Stimulated activated naive CD8-positive, alpha-beta T cell treated with anti-CD3 and anti-CD28 coated beads, Interleukin-15, amount 100 ng/mL, for 72 hours (primary cell): ENCODE measurements at regions not wholly inside any gene's neighbourhood (a gene's known extent, or its start where the extent isn't known, plus 50 kb on each side); places are given as distances from the start of the nearest gene placed in this dataset.
"Not testable (repeated sequence)": the region's sequence is repeated elsewhere in the genome, so short reads cannot be mapped to it uniquely, and the experiment has no call there.

ENCODE experiments used
- ATAC-seq: fragments of 150-1000 bp; cut with Tn5 transposase; 2 replicates; pipeline ENCODE4 v1.10.0; 2021; ENCODE audit warnings: mild to moderate bottlenecking, moderate library complexity
- DNase-seq, 2 donors: peaks; one replicate each; pipeline ENCODE4 v3.0.0; 2021 to 2022
- H3K27ac Mint-ChIP-seq, 2 donors: one replicate each; pipeline ENCODE4 v1.8.0; 2022; ENCODE audit warnings: mild to moderate bottlenecking in 2 of 2, mixed read lengths in 2 of 2, moderate library complexity in 2 of 2
- H3K27me3 Mint-ChIP-seq: one replicate; pipeline ENCODE4 v1.8.0; 2022; ENCODE audit warnings: mixed read lengths
- H3K4me1 Mint-ChIP-seq: one replicate; pipeline ENCODE4 v1.8.0; 2022; ENCODE audit warnings: mild to moderate bottlenecking, mixed read lengths
- H3K4me3 Mint-ChIP-seq, 2 donors: one replicate each; pipeline ENCODE4 v1.8.0; 2022; ENCODE audit warnings: mild to moderate bottlenecking in 2 of 2, mixed read lengths in 2 of 2, moderate library complexity in 1 of 2
- H3K9me3 Mint-ChIP-seq, 2 donors: one replicate each; pipeline ENCODE4 v1.8.0; 2022; ENCODE audit warnings: mixed read lengths in 2 of 2

DNA sequence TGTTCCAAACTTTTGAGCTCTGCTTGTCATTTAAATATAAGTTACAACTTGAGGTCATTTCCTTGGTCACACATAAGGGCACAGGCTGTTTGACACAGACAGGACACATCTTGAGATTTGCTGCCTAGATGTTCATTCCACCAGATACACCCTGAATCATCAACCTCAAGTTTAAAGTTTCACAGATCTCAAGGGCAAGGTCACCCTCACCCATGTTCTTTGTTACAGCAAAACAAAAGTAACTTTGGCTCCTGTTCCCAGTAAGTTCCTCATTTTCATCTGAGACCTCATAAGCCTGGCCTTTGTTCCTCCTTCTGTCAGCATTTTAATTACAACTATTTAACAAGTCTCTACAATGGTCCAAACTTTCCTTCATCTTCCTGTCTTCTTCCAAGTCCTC is 106.7 kb upstream of the CTSV start:
- peak overlapping the region in 1 of 2 donors; percentile 83 for H3K27ac Mint-ChIP-seq
- H3K4me3 Mint-ChIP-seq, H3K27me3 Mint-ChIP-seq, ATAC-seq, H3K9me3 Mint-ChIP-seq, H3K4me1 Mint-ChIP-seq, DNase-seq: not testable (repeated sequence)

DNA sequence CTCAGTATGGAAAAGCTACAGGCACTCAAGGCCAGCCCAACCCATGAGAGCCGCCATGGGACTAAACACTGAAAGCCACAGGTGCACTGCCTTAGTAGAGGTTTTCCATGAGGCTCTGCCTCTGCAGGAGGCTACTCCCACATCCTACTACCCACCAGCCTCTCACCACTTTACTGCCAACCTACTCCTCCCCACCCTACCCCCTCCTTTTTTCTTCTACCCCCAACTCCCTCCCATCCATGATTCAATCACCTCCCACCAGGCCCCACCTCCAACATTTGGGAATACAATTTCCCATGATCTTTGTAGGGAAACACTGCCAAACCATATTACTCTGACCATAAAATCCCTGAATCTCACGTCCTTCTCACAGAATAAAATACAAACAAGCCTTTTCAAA is 101.6 kb upstream of the CTSV start:
- H3K4me1 Mint-ChIP-seq = no peaks in the 10 kb centered on the region
- H3K27me3 Mint-ChIP-seq = no peaks in the 10 kb centered on the region
- DNase-seq = no peak
- no peaks in the 10 kb centered on the region for H3K9me3 Mint-ChIP-seq
- no peak overlapping the region for H3K27ac Mint-ChIP-seq
- no peak for ATAC-seq
- no peak overlapping the region for H3K4me3 Mint-ChIP-seq

- Mint-ChIP-seq H3K27me3 (no peaks in the 10 kb centered on the region), H3K27ac (no peak overlapping the region), H3K4me3 (no peak overlapping the region)
Observed at GRCh38 chr9:97136421-97136820, 97.5 kb upstream of the CTSV start.

DNA sequence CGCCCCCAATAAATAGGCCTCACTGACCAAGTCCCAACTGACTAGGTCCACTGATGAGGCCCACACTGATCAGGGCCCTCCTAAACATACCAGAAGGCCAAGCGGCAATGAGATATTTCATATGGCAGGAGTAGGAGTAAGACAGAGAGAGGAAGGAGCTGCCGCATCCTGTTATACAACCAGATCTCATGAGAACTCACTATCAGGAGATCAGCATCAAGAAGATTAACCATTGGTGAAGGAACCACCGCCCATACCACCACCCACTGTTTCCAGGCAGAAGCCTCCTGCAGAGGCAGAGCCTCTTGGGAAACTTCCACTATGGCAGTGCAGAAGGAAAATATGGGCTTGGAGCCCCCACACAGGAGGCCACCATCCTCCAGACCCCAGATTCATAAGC is 95.0 kb upstream of the CTSV start:
- not testable (repeated sequence) for DNase-seq, H3K4me3 Mint-ChIP-seq, H3K27ac Mint-ChIP-seq, ATAC-seq, H3K27me3 Mint-ChIP-seq, H3K9me3 Mint-ChIP-seq, H3K4me1 Mint-ChIP-seq

More at GRCh38 chr9:97136421-97136820, 97.5 kb upstream of the CTSV start:
- no peaks in the 10 kb centered on the region for H3K9me3 Mint-ChIP-seq
- DNase-seq (no peak), ATAC-seq (no peak)
- H3K4me1 Mint-ChIP-seq = no peaks in the 10 kb centered on the region

- H3K4me1 Mint-ChIP-seq = no peaks in the 10 kb centered on the region
- DNase-seq (no peak), ATAC-seq (no peak)
- no peaks in the 10 kb centered on the region for H3K9me3 Mint-ChIP-seq
- H3K4me3 Mint-ChIP-seq = no peak overlapping the region
- H3K27ac Mint-ChIP-seq = no peak overlapping the region
- no peaks in the 10 kb centered on the region for H3K27me3 Mint-ChIP-seq
Observed at GRCh38 chr9:97132865-97133264, 93.9 kb upstream of the CTSV start.

- not testable (repeated sequence) for H3K27me3 Mint-ChIP-seq, H3K9me3 Mint-ChIP-seq, ATAC-seq
Observed at GRCh38 chr9:97130864-97131263, 91.9 kb upstream of the CTSV start.

GRCh38 chr9:97130387-97130786 is 91.4 kb upstream of the CTSV start:
- not testable (repeated sequence) for DNase-seq, H3K27ac Mint-ChIP-seq, H3K4me3 Mint-ChIP-seq, H3K9me3 Mint-ChIP-seq, H3K27me3 Mint-ChIP-seq, H3K4me1 Mint-ChIP-seq
- ATAC-seq = peak; percentile 66

More at GRCh38 chr9:97130864-97131263, 91.9 kb upstream of the CTSV start:
- H3K4me1 Mint-ChIP-seq, DNase-seq, H3K27ac Mint-ChIP-seq, H3K4me3 Mint-ChIP-seq: not testable (repeated sequence)

GRCh38 chr9:97128919-97129318 is 90.0 kb upstream of the CTSV start:
- H3K4me1 Mint-ChIP-seq = no peaks in the 10 kb centered on the region
- H3K4me3 Mint-ChIP-seq = no peak overlapping the region
- ATAC-seq (no peak), DNase-seq (no peak)
- no peaks in the 10 kb centered on the region for H3K27me3 Mint-ChIP-seq
- H3K27ac Mint-ChIP-seq = no peak overlapping the region
- no peaks in the 10 kb centered on the region for H3K9me3 Mint-ChIP-seq

DNA sequence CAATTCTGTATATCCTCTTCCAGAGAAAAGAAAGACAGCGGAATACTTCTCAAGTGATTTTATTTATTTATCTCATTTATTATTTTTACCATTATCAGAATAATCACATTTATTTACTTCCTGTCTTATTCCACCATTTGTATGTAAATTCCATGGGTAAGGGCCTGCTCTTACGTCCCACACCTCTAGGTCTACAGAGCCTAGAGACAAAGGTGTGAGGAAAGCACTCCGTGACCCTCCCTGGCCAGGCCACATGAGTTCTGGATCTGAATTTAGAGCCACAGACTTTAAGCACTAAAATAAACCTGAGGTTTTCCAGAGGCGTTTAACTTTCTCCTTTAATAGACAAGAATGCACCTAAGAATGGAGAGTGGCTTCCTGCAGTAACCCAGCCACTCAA is 85.3 kb upstream of the CTSV start:
- no peak for DNase-seq
- no peak overlapping the region for H3K4me3 Mint-ChIP-seq
- no peak for ATAC-seq
- H3K27ac Mint-ChIP-seq = no peak overlapping the region
- H3K27me3 Mint-ChIP-seq = no peaks in the 10 kb centered on the region
- no peaks in the 10 kb centered on the region for H3K4me1 Mint-ChIP-seq
- peaks cover 7 to 13% of the 10 kb centered on the region in 2 donors for H3K9me3 Mint-ChIP-seq

GRCh38 chr9:97110696-97111095 is 71.8 kb upstream of the CTSV start:
- Mint-ChIP-seq H3K9me3 (no peaks in the 10 kb centered on the region), H3K4me3 (no peak overlapping the region), H3K27ac (no peak overlapping the region), H3K4me1 (peaks cover 6% of the 10 kb centered on the region), H3K27me3 (peaks cover 19% of the 10 kb centered on the region)
- no peak for ATAC-seq
- DNase-seq = no peak

GRCh38 chr9:97109194-97109811 is 70.4 kb upstream of the CTSV start:
- no peak overlapping the region for H3K4me3 Mint-ChIP-seq
- H3K4me1 Mint-ChIP-seq = peaks cover 6% of the 10 kb centered on the region
- ATAC-seq (peak; percentile 79), DNase-seq (peak; percentile 15 to 52)
- H3K27ac Mint-ChIP-seq = no peak overlapping the region
- H3K9me3 Mint-ChIP-seq = no peaks in the 10 kb centered on the region
- peaks cover 19% of the 10 kb centered on the region for H3K27me3 Mint-ChIP-seq

DNA sequence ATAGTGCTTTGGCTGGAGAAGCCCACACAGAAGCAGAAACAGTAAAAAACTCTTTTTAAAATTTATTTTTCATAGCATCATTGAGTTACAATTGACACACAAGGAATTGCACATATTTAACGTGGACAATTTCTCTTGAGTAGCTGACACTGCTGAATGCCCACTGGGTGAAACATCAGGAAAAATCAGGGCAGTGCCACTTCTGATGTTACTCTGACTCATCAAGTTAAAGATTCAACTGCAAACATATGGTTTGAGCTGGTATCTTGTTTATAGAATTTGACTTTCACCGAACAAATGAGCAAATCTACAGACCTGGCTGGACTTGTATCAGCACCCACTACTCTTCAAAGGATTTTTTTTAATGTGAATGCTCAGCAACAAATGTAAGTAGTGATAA is 66.3 kb upstream of the CTSV start:
- not testable (repeated sequence) for ATAC-seq, DNase-seq, H3K4me1 Mint-ChIP-seq, H3K4me3 Mint-ChIP-seq, H3K27me3 Mint-ChIP-seq, H3K9me3 Mint-ChIP-seq, H3K27ac Mint-ChIP-seq

GRCh38 chr9:97103613-97104383 is 64.9 kb upstream of the CTSV start:
- H3K9me3 Mint-ChIP-seq, H3K4me1 Mint-ChIP-seq, DNase-seq, H3K4me3 Mint-ChIP-seq, H3K27me3 Mint-ChIP-seq, ATAC-seq, H3K27ac Mint-ChIP-seq: not testable (repeated sequence)

GRCh38 chr9:97099540-97099939 is 60.6 kb upstream of the CTSV start:
- H3K27ac Mint-ChIP-seq, ATAC-seq, H3K9me3 Mint-ChIP-seq, H3K4me3 Mint-ChIP-seq, DNase-seq, H3K4me1 Mint-ChIP-seq, H3K27me3 Mint-ChIP-seq: not testable (repeated sequence)

DNA sequence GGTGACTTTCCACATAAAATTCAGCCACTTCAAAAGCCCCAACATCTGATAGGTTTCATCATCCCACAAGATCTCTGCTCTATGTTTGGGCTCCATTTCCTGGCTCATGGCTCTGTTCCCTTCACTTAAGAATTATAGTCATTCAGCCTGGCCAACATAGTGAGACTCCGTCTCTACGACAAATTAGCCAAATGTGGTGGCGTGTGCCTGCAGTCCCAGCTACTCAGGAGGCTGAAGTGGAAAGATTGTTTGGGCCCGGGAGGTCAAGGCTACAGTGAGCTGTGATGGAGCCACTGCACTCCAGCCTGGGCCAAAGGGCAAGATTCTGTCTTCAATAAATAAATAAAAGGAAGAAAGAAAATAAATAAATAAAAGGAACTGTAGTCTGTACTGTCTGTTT is 57.9 kb upstream of the CTSV start:
- no peaks in the 10 kb centered on the region for H3K9me3 Mint-ChIP-seq
- DNase-seq = no peak
- H3K27ac Mint-ChIP-seq = no peak overlapping the region
- no peak overlapping the region for H3K4me3 Mint-ChIP-seq
- H3K27me3 Mint-ChIP-seq = peaks cover 20% of the 10 kb centered on the region
- ATAC-seq = no peak
- no peaks in the 10 kb centered on the region for H3K4me1 Mint-ChIP-seq

DNA sequence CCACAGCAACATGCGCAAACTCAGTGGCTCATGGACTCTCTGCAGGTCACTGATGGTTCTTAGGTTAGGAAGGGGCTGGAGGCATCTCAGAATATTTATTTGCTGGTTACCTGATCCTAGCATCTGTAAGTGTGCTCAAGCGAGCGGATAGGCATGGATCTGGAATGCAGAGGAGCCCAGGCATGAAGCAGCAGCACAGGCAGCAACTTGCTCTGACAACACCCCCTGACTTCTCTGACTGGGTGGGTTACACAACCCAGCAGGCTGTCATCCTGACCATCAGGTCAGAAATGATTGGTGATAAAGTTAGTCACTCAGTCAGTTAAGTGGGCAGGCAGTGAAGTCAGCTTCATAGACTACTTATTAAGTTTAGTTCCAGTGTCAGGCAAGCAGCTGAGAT is 50.4 kb upstream of the CTSV start:
- not testable (repeated sequence) for H3K9me3 Mint-ChIP-seq, H3K4me1 Mint-ChIP-seq, H3K27ac Mint-ChIP-seq, DNase-seq, ATAC-seq, H3K4me3 Mint-ChIP-seq
- peaks cover 77% of the 10 kb centered on the region for H3K27me3 Mint-ChIP-seq
